Right cardiac atrium (tissue), 5 donors: ENCODE measurements at regions not wholly inside any gene's neighbourhood (a gene's known extent, or its start where the extent isn't known, plus 50 kb on each side); places are given as distances from the start of the nearest gene placed in this dataset.
"Not testable (repeated sequence)": the region's sequence is repeated elsewhere in the genome, so short reads cannot be mapped to it uniquely, and the experiment has no call there.

Source experiments
- ATAC-seq, 2 donors: fragments of 200-7000 bp; cut with Tn5 transposase; one replicate each; pipeline versions ENCODE4 v1.8.0 to v1.9.1; 2020; ENCODE audit warnings: moderate library complexity in 2 of 2, mild to moderate bottlenecking in 1 of 2
- DNase-seq, 3 donors: peaks; one replicate each; pipeline ENCODE4 v3.0.0-alpha.2; 2020
- H3K27ac ChIP-seq: one replicate; pipeline ENCODE4 v1.5.1; 2013; ENCODE audit warnings: mild to moderate bottlenecking, low read length, control low read depth, moderate library complexity
- H3K27me3 ChIP-seq: one replicate; pipeline ENCODE4 v1.6.1; 2013; ENCODE audit not compliant: control insufficient read depth, insufficient read depth
- H3K4me1 ChIP-seq: one replicate; pipeline ENCODE4 v1.6.1; 2013; ENCODE audit warnings: low read length; ENCODE audit not compliant: control insufficient read depth, insufficient read depth
- H3K4me3 ChIP-seq: one replicate; pipeline ENCODE4 v1.5.1; 2013; ENCODE audit warnings: low read length, control low read depth
- H3K9me3 ChIP-seq: one replicate; pipeline ENCODE4 v1.6.1; 2013; ENCODE audit warnings: low read length; ENCODE audit not compliant: control insufficient read depth
- WGBS: extraction: QIAGEN DNeasy Blood & Tissue Kit; methylation state at CpG from one replicate; pipeline ENCODE4 v1.1.7; 2013; 5-methylcytosine and 5-hydroxymethylcytosine counted together
- intact Hi-C, 4 donors: fragments of 100-400 bp; cut with DNase I; formaldehyde crosslinking; loops; one replicate each; pipeline versions ENCODE4 v1.11.0 to v1.14.0; 2022 to 2023
- donor health status: healthy with polysubstance abuse.
- donor health status: DM: no; HTN: yes; CAD: no.
- donor health status: DM: no; HTN: no; CAD: no.
- donor health status: DM: no; HTN: yes; CAD: no; lungs with severe emphysema.
- donor health status: DM: yes; HTN: yes; CAD: no.

- DNase-seq, intact Hi-C loops: not testable (repeated sequence)
- peak; percentile 49 to 68 for ATAC-seq
These were observed 166.0 kb downstream of the POTEG start for GRCh38 chr14:19268047-19268627.

GRCh38 chr14:19272235-19272634 is 161.9 kb downstream of the POTEG start:
- H3K27me3 ChIP-seq, DNase-seq, intact Hi-C loops, H3K9me3 ChIP-seq, H3K27ac ChIP-seq, H3K4me1 ChIP-seq, H3K4me3 ChIP-seq: not testable (repeated sequence)
- no CpG with 5 or more reads among the region's 1 CpG for WGBS
- ATAC-seq, result peak in 1 of 2 donors; percentile 29

More at GRCh38 chr14:19268047-19268627, 166.0 kb downstream of the POTEG start:
- H3K27ac ChIP-seq, H3K4me3 ChIP-seq, H3K27me3 ChIP-seq, H3K9me3 ChIP-seq, H3K4me1 ChIP-seq: not testable (repeated sequence)
- no CpG with 5 or more reads among the region's 21 CpGs for WGBS

- H3K27me3 ChIP-seq, ATAC-seq, DNase-seq, intact Hi-C loops, H3K27ac ChIP-seq, H3K4me1 ChIP-seq, H3K4me3 ChIP-seq, H3K9me3 ChIP-seq: not testable (repeated sequence)
- WGBS, result 78% methylated on average over 3 of the region's 3 CpGs
These were observed 144.5 kb downstream of the POTEG start for GRCh38 chr14:19289669-19290068.

GRCh38 chr14:19300243-19300642 is 133.9 kb downstream of the POTEG start:
- WGBS, result 73% methylated on average over 10 of the region's 28 CpGs
- ATAC-seq, DNase-seq, H3K9me3 ChIP-seq, intact Hi-C loops, H3K27me3 ChIP-seq, H3K4me3 ChIP-seq, H3K4me1 ChIP-seq, H3K27ac ChIP-seq: not testable (repeated sequence)

GRCh38 chr14:19300838-19301237 is 133.3 kb downstream of the POTEG start:
- H3K4me3 ChIP-seq, H3K27ac ChIP-seq, ATAC-seq, H3K4me1 ChIP-seq, H3K27me3 ChIP-seq, intact Hi-C loops, H3K9me3 ChIP-seq: not testable (repeated sequence)
- 59% methylated on average over 18 of the region's 30 CpGs for WGBS
- peak in 1 of 3 donors; percentile 34 for DNase-seq

GRCh38 chr14:19303844-19304243 is 130.3 kb downstream of the POTEG start:
- intact Hi-C loops, ATAC-seq, H3K27me3 ChIP-seq, H3K9me3 ChIP-seq, H3K4me3 ChIP-seq, DNase-seq, H3K27ac ChIP-seq, H3K4me1 ChIP-seq: not testable (repeated sequence)
- WGBS, result 76% methylated on average over 2 of the region's 4 CpGs

GRCh38 chr14:19304442-19304841 is 129.7 kb downstream of the POTEG start:
- ATAC-seq, intact Hi-C loops, H3K4me1 ChIP-seq, H3K4me3 ChIP-seq, DNase-seq, H3K27me3 ChIP-seq, H3K9me3 ChIP-seq, H3K27ac ChIP-seq: not testable (repeated sequence)
- WGBS, result no CpG with 5 or more reads among the region's 1 CpG

- H3K4me1 ChIP-seq, H3K27me3 ChIP-seq, H3K9me3 ChIP-seq, H3K27ac ChIP-seq, H3K4me3 ChIP-seq, intact Hi-C loops, ATAC-seq, DNase-seq: not testable (repeated sequence)
- 32% methylated on average over 1 of the region's 2 CpGs for WGBS
These were observed 129.2 kb downstream of the POTEG start for GRCh38 chr14:19304918-19305317.

- intact Hi-C loops, H3K27me3 ChIP-seq, H3K4me3 ChIP-seq, H3K9me3 ChIP-seq, H3K27ac ChIP-seq, DNase-seq, H3K4me1 ChIP-seq: not testable (repeated sequence)
- 36% methylated on average over 1 of the region's 3 CpGs for WGBS
- ATAC-seq, result peak in 1 of 2 donors; percentile 13
These were observed 128.4 kb downstream of the POTEG start for GRCh38 chr14:19305776-19306175.

- ATAC-seq, intact Hi-C loops, DNase-seq: not testable (repeated sequence)
These were observed 127.7 kb downstream of the POTEG start for GRCh38 chr14:19306405-19306804.

GRCh38 chr14:19311023-19311422 is 123.1 kb downstream of the POTEG start:
- H3K27me3 ChIP-seq, H3K27ac ChIP-seq, ATAC-seq, DNase-seq, H3K4me1 ChIP-seq, H3K9me3 ChIP-seq, intact Hi-C loops, H3K4me3 ChIP-seq: not testable (repeated sequence)
- 36% methylated on average over 1 of the region's 1 CpG for WGBS

More at GRCh38 chr14:19306405-19306804, 127.7 kb downstream of the POTEG start:
- not testable (repeated sequence) for H3K27me3 ChIP-seq, H3K4me1 ChIP-seq, H3K27ac ChIP-seq, H3K9me3 ChIP-seq, H3K4me3 ChIP-seq
- no CpG with 5 or more reads among the region's 5 CpGs for WGBS

- WGBS, result no CpG with 5 or more reads among the region's 3 CpGs
- intact Hi-C loops, DNase-seq: not testable (repeated sequence)
These were observed 103.5 kb downstream of the POTEG start for GRCh38 chr14:19330678-19331077.

More at GRCh38 chr14:19330678-19331077, 103.5 kb downstream of the POTEG start:
- not testable (repeated sequence) for H3K4me3 ChIP-seq, H3K27me3 ChIP-seq, H3K27ac ChIP-seq, ATAC-seq, H3K4me1 ChIP-seq, H3K9me3 ChIP-seq
